ENCODE measurements at regions not wholly inside any gene's neighbourhood (a gene's known extent, or its start where the extent isn't known, plus 50 kb on each side); places are given as distances from the start of the nearest gene placed in this dataset.

DNA sequence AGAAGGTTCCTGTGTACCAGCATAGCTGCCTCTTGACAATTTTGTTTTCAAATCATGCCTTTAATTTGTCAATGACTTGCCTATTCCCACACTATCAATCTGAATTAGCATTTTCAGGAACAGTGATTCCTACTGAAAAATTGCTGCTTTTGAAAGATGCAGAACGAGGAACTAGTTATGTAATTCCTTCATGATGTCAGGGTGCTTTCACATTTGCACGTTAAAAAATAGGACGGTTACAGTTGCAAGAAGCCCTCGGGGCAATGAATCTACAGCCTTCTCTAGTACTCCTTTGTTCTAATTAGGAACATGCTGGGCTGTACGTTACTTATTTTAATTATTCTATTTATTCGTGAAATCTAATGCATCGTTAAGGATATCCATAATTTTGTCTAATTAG lies 253.9 kb downstream of the OTUD1 start:
- TF ChIP-seq FOXM1 (IDR thresholded peaks at IDR 0.05; ENCODE audit: borderline replicate concordance) (no peak), SP1 (IDR thresholded peaks at IDR 0.05) (no peak), NFRKB (IDR thresholded peaks at IDR 0.05) (no peak), PKNOX1 (IDR thresholded peaks at IDR 0.05) (no peak), FOXA1 (IDR thresholded peaks at IDR 0.05) (no peak), HDGF (IDR thresholded peaks at IDR 0.05; ENCODE audit: borderline replicate concordance) (no peak), L3MBTL2 (conservative IDR thresholded peaks at IDR 0.05) (no peak), CTBP1 (IDR thresholded peaks at IDR 0.05; ENCODE audit: borderline replicate concordance) (no peak), ELF4 (IDR thresholded peaks at IDR 0.05) (no peak), ARNT (IDR thresholded peaks at IDR 0.05) (no peak), SUZ12 (IDR thresholded peaks at IDR 0.05) (no peak), LEF1 (IDR thresholded peaks at IDR 0.05; ENCODE audit: borderline replicate concordance) (no peak), FOXK2 (IDR thresholded peaks at IDR 0.05) (no peak), ZNF384 (IDR thresholded peaks at IDR 0.05) (no peak), TARDBP (IDR thresholded peaks at IDR 0.05) (no peak), BHLHE40 (IDR thresholded peaks at IDR 0.05; ENCODE audit: borderline replicate concordance) (no peak)
- ChIA-PET POLR2A (no interaction called here), CTCF (interaction anchor here (0.6 kb wide), 1 partner anchor 108 kb away, joined by 3 read pairs; no protein-coding TSS in a partner anchor)
- DNase-seq (ENCODE audit: extremely low spot score): no peak

DNA sequence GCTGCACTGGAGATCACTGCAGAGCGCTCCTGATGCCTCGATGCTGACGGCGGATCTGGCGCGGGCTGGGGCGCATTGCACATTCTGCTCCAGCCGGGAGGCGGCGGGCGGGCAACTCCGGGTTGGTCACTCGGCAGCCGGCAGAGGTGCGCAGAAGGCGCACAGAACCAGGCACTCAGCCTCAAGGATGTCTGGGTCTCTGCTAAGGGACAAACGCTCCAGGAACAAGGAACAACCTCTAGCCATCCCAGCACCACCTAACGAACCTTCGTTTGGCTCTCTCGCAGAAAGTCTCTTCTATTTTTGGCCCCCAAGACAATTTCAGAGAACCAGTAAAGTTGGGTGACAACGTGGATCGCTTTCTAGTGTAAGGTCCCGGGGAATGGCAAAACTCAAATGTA lies 254.6 kb downstream of the OTUD1 start:
- DNase-seq (ENCODE audit: extremely low spot score): peak; percentile 14
- no peak for TF ChIP-seq L3MBTL2 (conservative IDR thresholded peaks at IDR 0.05)
- no peak for TF ChIP-seq FOXA1 (IDR thresholded peaks at IDR 0.05)
- TF ChIP-seq ARNT (IDR thresholded peaks at IDR 0.05): no peak
- no peak for TF ChIP-seq SP1 (IDR thresholded peaks at IDR 0.05)
- no peak for TF ChIP-seq LEF1 (IDR thresholded peaks at IDR 0.05; ENCODE audit: borderline replicate concordance)
- no peak for TF ChIP-seq ELF4 (IDR thresholded peaks at IDR 0.05)
- no peak for TF ChIP-seq BHLHE40 (IDR thresholded peaks at IDR 0.05; ENCODE audit: borderline replicate concordance)
- TF ChIP-seq CTBP1 (IDR thresholded peaks at IDR 0.05; ENCODE audit: borderline replicate concordance): no peak
- no peak for TF ChIP-seq ZNF384 (IDR thresholded peaks at IDR 0.05)
- TF ChIP-seq NFRKB (IDR thresholded peaks at IDR 0.05): no peak
- TF ChIP-seq FOXM1 (IDR thresholded peaks at IDR 0.05; ENCODE audit: borderline replicate concordance): no peak
- TF ChIP-seq PKNOX1 (IDR thresholded peaks at IDR 0.05): no peak
- no peak for TF ChIP-seq FOXK2 (IDR thresholded peaks at IDR 0.05)
- no peak for TF ChIP-seq TARDBP (IDR thresholded peaks at IDR 0.05)
- no peak for TF ChIP-seq SUZ12 (IDR thresholded peaks at IDR 0.05)
- TF ChIP-seq HDGF (IDR thresholded peaks at IDR 0.05; ENCODE audit: borderline replicate concordance): no peak
- ChIA-PET CTCF (no interaction called here), POLR2A (no interaction called here)

- ChIA-PET POLR2A (no interaction called here), CTCF (no interaction called here)
- no peak for DNase-seq (ENCODE audit: extremely low spot score)
These were observed 255.1 kb downstream of the OTUD1 start for GRCh38 chr10:23693925-23694324.

DNA sequence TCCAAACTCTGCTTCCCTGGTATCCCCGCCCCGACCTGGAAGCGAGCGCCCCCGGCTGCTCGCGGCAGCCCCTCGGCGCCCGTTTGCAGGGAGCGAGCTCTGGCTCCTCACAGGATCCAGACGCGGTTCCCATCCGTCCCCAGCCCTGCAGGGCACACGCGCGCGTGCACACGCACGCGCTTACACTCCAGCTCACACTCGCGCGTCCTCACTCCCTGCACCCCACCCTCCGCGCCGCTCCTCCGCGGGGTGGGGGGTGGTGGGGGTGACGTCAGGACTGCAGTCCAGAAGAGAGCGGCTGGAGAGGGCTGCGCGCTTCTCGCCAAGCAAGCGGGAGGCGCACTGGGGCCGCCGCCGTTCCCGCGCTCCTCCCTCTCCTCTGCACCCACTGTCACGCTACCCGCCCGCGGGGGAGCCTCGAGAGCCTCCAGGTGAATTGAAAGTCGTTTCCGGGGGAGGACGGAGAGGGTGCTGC lies 255.6 kb downstream of the OTUD1 start:
- CTCF ChIA-PET: no interaction called here
- POLR2A ChIA-PET: no interaction called here
- TF ChIP-seq BHLHE40 (IDR thresholded peaks at IDR 0.05; ENCODE audit: borderline replicate concordance) (no peak), TARDBP (IDR thresholded peaks at IDR 0.05) (no peak), NFRKB (IDR thresholded peaks at IDR 0.05) (no peak), LEF1 (IDR thresholded peaks at IDR 0.05; ENCODE audit: borderline replicate concordance) (no peak), CTBP1 (IDR thresholded peaks at IDR 0.05; ENCODE audit: borderline replicate concordance) (no peak), ZNF384 (IDR thresholded peaks at IDR 0.05) (no peak), PKNOX1 (IDR thresholded peaks at IDR 0.05) (no peak), FOXA1 (IDR thresholded peaks at IDR 0.05) (no peak), L3MBTL2 (conservative IDR thresholded peaks at IDR 0.05) (no peak), ELF4 (IDR thresholded peaks at IDR 0.05) (no peak), FOXM1 (IDR thresholded peaks at IDR 0.05; ENCODE audit: borderline replicate concordance) (no peak)
- DNase-seq (ENCODE audit: extremely low spot score): peak; percentile 16

More at GRCh38 chr10:23693925-23694324, 255.1 kb downstream of the OTUD1 start:
- TF ChIP-seq NFRKB (IDR thresholded peaks at IDR 0.05): no peak
- TF ChIP-seq BHLHE40 (IDR thresholded peaks at IDR 0.05; ENCODE audit: borderline replicate concordance): no peak
- TF ChIP-seq FOXM1 (IDR thresholded peaks at IDR 0.05; ENCODE audit: borderline replicate concordance): no peak
- TF ChIP-seq FOXK2 (IDR thresholded peaks at IDR 0.05): no peak
- no peak for TF ChIP-seq SUZ12 (IDR thresholded peaks at IDR 0.05)
- TF ChIP-seq L3MBTL2 (conservative IDR thresholded peaks at IDR 0.05): no peak
- no peak for TF ChIP-seq FOXA1 (IDR thresholded peaks at IDR 0.05)
- no peak for TF ChIP-seq SP1 (IDR thresholded peaks at IDR 0.05)
- TF ChIP-seq ELF4 (IDR thresholded peaks at IDR 0.05): no peak
- TF ChIP-seq HDGF (IDR thresholded peaks at IDR 0.05; ENCODE audit: borderline replicate concordance): no peak
- TF ChIP-seq ZNF384 (IDR thresholded peaks at IDR 0.05): no peak
- TF ChIP-seq TARDBP (IDR thresholded peaks at IDR 0.05): no peak
- TF ChIP-seq ARNT (IDR thresholded peaks at IDR 0.05): no peak
- TF ChIP-seq CTBP1 (IDR thresholded peaks at IDR 0.05; ENCODE audit: borderline replicate concordance): no peak
- TF ChIP-seq LEF1 (IDR thresholded peaks at IDR 0.05; ENCODE audit: borderline replicate concordance): no peak
- no peak for TF ChIP-seq PKNOX1 (IDR thresholded peaks at IDR 0.05)

Measured in HEK293T (cell line).